HT-29 (cell line): ENCODE measurements at regions not wholly inside any gene's neighbourhood (a gene's known extent, or its start where the extent isn't known, plus 50 kb on each side); places are given as distances from the start of the nearest gene placed in this dataset.

ENCODE experiments used
- DNase-seq: peaks from one replicate; pipeline ENCODE4 v3.0.0-alpha.2; 2015; ENCODE audit warnings: low spot score

DNA sequence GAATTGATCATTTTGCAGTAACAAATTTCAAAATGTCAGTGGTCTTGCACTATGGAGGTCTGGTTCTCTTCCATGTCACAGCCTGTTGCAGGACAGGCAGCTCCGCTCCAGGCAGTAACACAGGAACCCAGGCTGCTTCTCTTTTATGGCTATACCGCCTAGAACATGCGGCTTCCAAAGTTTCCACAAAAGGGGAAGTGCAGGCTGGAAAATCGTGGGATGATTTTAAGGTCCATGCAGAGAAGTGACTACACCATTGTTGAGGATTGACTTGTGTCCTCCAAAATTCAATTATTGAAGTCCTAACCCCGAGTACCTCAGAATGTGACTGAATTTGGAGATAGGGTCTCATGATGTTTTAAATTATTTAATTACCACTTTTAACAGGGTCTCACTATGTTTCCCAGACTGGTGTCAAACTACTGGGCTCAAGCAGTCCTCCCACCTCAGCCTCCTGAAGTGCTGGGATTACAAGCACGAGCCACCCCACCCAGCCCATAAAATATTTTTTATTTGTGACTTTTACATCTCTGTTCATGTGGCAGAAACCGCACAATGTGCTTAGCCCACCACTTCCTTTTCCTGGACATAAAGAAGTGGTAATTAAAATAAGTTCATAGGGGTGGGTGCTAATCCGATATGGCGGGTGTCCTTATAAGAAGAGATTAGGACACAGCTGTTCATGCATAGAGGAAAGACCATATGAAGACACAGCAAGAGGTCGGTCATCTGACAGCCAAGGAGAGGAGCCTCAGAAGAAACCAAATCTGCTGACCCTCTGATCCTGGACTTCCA lies 279.2 kb upstream of the RPL38 start:
- DNase-seq, result no peak

- DNase-seq, result no peak
These were observed 278.6 kb upstream of the RPL38 start for GRCh38 chr17:73924909-73925186.

GRCh38 chr17:73929860-73930430 lies 273.5 kb upstream of the RPL38 start:
- no peak for DNase-seq

- DNase-seq, result no peak
These were observed 271.2 kb upstream of the RPL38 start for GRCh38 chr17:73932216-73932749.

GRCh38 chr17:73933164-73933766 lies 270.2 kb upstream of the RPL38 start:
- no peak for DNase-seq

DNA sequence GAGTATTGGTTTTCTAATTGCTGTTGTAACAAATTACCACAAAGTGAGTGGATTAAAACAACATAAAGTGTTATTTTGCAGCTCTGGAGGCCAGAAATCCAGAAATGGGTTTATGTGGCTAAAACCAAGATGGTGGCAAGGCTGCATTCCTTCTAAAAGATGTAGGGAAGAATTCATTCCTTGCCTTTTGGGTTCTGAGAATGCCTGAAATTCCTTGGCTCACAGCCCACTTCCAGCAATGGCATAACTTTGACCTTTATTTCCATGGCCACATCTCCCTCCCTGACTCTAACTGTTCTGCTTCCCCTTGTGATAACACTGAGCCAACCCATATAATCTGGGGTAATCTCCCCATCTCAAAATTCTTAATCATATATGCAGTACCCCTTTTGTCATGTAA lies 269.6 kb upstream of the RPL38 start:
- no peak for DNase-seq

DNA sequence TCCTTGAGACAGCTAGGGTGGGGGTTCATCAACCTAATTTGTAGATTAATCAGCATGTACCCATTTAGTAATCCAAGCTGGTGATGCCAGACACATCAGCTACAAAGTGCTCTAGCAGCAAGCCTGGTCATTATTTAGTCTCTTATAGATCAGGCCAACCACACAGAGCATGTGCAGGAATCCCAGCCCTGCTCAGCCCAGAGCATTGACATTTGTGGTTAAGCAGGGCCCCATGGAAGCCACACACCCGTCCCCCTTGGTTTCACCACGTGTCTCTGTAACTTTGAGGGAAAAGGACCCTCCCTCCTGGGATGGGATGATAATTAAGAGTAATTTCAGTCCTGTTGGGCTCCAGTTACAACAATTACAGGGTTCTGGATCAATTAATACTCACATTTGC lies 268.8 kb upstream of the RPL38 start:
- DNase-seq, result no peak

DNA sequence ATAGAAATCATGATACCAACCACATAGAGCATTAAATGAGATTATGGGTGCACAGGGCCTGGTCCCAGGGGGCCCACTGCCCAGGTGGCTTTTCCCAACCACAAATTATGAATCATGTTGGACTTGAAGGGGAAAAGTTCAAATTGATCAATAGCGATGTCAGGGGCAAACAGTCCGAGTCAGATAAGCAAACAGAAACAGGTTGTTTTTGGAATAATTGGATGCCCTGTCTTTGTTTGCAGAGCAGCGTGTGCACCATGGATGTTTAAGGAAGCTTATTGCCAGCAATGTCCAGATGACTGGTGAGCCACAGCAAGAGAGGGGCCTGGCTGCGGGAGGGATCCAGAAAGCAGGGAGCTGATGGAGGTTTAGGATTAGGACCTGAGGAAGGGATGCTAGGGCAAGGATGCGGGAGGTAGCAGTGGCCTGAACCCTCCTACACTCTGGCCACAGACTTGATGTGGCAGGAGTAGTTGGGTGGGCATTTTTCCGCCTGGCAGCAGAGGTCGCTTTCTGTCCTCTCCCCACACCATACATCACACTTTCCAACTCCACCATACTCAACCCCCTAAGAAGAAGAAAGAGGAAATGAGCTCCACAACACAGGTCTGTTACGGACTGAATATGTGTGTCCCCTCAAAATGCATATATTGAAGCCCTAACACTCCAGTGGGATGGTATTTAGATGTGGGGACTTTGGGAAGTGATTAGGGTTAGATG lies 266.4 kb upstream of the RPL38 start:
- DNase-seq, result no peak

- no peak for DNase-seq
These were observed 264.8 kb upstream of the RPL38 start for GRCh38 chr17:73938706-73939105.

DNA sequence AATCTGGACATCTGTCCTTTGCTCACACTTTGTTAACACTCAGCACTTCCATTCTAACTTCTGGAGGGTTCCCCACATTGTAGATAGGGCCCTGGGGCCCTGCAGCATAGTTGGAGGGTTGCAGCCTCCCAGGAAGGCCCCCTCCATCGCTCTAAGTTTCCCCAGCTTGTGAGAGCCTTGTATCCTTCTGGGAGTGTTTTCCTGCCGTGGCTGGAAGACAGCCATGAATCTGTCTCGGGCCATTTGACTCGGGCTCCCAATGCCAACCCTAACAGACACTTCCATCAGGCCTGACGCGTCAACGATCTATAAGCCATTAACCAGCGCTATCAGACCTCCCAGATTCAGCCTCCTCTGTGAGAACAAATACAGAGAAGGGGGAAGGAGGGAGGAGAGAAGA lies 263.7 kb upstream of the RPL38 start:
- DNase-seq, result no peak

DNA sequence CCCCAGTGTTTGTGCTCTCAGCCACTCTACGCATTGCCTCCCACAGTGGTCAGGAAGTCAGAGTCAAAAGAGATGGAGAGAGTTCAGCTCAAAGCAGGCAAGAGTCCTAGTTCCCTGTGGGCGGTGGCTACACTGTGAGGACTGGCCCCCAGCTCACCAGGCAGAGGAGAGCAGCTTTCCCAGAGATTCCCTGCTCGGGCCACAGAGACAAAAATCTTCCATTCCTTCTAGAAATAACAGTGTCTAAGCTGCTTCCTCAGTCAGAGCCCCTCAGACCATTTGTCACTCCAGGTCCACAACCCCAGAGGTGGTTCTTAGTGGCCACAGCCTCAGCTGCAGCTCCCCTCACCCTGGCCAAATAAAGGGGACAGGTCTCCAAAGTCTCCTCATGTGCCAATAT lies 263.0 kb upstream of the RPL38 start:
- DNase-seq, result no peak

DNA sequence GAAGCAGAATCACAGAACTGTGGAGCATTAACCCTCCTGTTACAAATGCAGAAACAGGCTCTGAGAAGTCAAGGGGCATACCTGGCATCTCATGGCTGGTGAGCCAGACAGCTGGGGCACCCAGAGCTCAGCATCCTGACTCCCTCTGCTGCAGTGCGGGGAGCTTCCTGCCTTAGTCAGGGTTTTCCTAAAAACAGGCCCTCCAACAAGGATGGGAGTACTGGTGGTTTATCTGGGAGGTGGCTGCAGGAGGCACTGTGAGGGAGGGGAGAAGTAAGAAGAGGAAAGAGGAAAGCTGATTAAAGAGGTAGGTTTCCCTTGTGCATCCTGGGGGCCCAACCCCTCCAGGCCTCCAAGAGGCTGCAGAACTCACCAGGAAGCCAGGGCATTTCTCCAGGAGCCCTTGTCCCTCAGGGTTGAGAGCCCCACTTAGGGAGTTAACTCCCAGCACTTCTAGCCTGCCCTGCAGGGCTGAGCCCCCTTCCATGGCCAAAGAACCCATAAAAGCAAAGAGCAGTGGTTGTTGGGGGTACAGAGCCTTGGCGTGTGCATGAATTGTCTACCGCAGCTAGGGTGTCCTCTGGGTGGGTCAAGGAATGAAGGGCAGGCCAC lies 261.5 kb upstream of the RPL38 start:
- no peak for DNase-seq

GRCh38 chr17:73942703-73943415 lies 260.6 kb upstream of the RPL38 start:
- DNase-seq, result no peak

GRCh38 chr17:73943416-73944110 lies 259.9 kb upstream of the RPL38 start:
- no peak for DNase-seq

DNA sequence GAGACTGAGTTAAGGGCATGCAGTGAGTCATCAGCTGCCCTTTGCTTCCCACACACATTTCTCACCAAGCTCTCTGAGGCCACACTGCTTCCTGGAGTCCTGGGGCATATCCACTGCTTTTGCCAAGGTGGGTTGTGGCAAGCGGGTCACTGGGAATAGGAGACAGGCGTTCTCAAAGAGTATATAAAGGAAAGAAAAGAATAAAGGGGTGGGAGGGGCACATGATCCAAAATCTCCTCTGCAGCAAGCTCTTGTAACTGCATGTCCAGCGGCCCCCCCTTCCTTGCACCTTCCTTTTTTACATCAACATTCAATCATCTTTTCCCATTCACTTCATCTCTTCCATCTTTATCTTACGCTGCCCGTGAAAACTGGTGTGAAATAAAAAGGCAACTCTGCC lies 259.1 kb upstream of the RPL38 start:
- no peak for DNase-seq

DNA sequence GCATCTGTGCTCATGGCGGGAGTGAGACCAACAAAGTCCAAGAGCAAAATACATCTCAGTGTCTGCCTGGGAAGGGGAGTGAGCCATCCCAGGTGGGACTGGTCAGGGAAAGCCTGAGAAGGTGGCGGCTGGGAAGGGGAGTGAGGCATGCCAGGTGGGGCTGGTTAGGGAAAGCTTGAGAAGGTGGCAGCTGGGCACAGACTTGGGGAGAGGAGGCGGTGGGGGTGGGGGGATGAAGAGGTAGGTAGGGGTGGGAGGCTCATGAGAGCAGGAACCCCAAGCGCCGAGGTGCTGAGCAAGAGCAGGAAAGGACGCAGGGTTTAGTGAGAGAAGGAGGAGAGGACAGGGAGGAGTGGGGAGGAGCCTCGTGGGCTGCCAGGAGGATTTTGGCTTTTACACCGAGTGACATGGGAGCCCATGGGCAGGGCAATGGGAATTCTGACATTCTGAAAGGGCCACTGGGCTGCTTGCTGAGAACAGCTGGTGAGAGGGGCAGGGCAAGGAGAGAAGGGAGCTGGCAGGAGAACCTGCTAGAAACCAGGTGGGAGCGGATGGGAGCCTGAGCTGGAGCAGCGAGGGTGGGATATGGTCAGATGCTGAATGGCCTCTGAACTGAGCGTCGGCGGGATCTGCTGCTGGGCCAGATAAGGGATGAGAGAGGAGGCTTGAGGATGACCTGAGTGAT lies 256.1 kb upstream of the RPL38 start:
- no peak for DNase-seq

DNA sequence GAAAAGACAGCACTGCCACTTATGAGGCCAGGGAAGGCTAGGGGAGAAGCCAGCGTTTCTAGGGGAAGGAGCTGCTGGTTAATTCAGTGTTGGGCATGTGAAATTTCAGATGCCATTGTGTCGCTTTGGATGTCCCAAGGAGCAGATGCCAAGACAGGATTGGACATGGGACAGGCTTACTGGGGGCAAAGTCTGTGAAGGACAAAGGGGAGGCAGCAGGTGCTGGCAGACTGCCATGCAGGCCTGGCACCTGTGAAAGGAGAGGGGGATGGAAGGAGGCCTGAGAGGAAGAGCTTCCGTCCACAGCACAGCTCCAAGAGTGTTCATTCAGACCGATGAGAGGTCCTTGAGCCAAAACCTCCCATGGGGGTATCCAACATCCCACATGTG lies 255.5 kb upstream of the RPL38 start:
- no peak for DNase-seq

DNA sequence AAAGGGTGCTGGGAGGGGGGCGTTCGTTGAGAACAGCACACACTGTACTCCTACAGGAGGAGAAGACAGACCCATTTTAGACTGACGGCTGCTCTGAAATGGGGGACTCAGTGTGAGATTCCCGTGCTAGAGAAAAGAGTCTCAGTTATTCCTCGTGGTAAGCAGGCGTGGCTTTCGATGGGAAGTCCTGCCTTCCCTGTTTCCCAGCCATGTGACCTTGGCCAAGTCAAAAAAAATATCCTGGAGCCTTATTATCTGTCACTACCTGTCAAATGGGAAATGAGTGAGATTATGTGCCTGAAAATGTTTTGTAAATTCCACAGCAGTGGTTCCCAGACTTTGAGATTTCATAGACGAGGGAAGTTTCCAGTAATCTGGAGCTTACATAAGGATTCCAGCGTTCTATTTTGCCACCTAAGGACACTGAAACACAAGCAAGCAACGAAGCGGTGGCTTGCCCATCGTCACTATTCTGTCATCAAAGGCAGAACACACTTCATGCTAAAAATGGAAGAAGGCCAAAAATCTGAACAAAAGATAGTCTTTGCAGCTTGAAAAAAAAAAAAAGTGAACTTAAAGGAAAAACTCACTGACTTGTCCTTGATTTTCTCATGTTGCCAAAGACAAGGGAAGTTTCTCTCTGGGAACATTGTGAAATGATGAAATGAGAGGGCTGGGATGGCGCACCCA lies 253.4 kb upstream of the RPL38 start:
- DNase-seq, result no peak

DNA sequence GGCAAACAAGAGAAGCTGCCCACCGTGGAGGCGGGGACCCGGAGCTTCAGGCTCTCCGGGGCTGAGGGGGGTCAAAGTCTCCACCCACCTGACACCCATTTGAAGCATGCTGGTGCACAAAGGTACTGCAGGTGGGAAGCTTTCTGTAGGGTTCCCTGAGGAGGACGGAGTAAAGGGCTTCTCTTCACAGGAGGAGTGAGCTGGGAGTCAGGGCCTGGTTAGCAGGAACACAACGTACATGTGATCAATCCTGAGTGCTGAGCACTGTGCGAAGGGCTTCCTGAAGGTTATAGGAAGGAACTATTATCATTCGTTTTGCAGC lies 252.9 kb upstream of the RPL38 start:
- DNase-seq, result no peak

DNA sequence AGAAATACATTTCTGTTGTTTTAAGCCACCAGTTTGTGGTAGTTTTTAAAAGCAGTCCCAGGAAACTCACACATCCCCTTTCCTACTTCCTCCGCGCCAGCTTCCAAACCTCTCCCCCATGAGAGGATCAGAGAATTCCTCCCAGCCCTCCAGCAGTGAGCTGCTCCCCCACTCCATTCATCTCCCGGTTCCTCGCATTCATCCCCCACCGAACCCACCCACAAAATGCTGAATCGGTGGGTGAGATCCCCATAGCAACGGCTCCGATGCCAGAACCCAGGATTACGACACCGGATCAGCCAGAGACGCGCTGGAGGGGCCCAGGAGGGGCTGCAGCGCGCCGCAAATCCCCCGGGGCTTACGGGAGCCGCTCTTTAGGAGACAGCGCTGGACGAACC lies 251.4 kb upstream of the RPL38 start:
- DNase-seq, result no peak
